Mammary epithelial cell (primary cell): ENCODE measurements at regions not wholly inside any gene's neighbourhood (a gene's known extent, or its start where the extent isn't known, plus 50 kb on each side); places are given as distances from the start of the nearest gene placed in this dataset.

ENCODE experiments used
- CTCF ChIP-seq, 2 donors: IDR thresholded peaks in 1 of 2; conservative IDR thresholded peaks in 1 of 2; 2 replicates each; pipeline ENCODE4 v1.5.1; 2011 to 2012; ENCODE audit warnings: inconsistent platforms in 2 of 2, low read length in 2 of 2, mild to moderate bottlenecking in 2 of 2, control low read depth in 1 of 2, low read depth in 1 of 2; ENCODE audit not compliant: insufficient read depth in 1 of 2; ENCODE audit errors: extremely low read depth in 1 of 2
- EZH2 ChIP-seq: IDR thresholded peaks from 2 replicates; pipeline ENCODE4 v1.6.1; 2012; ENCODE audit warnings: low read length, inconsistent platforms, borderline replicate concordance

GRCh38 chr14:95006051-95006450 lies 151.3 kb downstream of the DICER1 start:
- TF ChIP-seq CTCF (conservative IDR thresholded peaks at IDR 0.05 in 1 of 2, IDR thresholded peaks at IDR 0.05 in 1 of 2; ENCODE audit: extremely low read depth in 1 of 2, insufficient read depth in 1 of 2, low read depth in 1 of 2, low read length in 2 of 2) (no peak), EZH2 (no peak)
